ENCODE measurements at regions not wholly inside any gene's neighbourhood (a gene's known extent, or its start where the extent isn't known, plus 50 kb on each side); places are given as distances from the start of the nearest gene placed in this dataset.

GRCh38 chr18:51563396-51563795 is 365.9 kb upstream of the MEX3C start:
- TF ChIP-seq POLR2AphosphoS5 (IDR thresholded peaks at IDR 0.05; ENCODE audit: low read depth, low read length) (no peak), FOXP2 (optimal IDR thresholded peaks at IDR 0.05; ENCODE audit: borderline replicate concordance, extremely low read depth, extremely low read length, insufficient read depth) (no peak), TAF1 (IDR thresholded peaks at IDR 0.05; ENCODE audit: borderline replicate concordance, insufficient read depth, low read length) (no peak), SIN3A (IDR thresholded peaks at IDR 0.05; ENCODE audit: borderline replicate concordance, insufficient read depth, low read length) (no peak), REST (IDR thresholded peaks at IDR 0.05; ENCODE audit: insufficient read depth in 1 of 2, low read depth in 2 of 2, low read length in 2 of 2) (no peak)

- no peak for TF ChIP-seq SIN3A (IDR thresholded peaks at IDR 0.05; ENCODE audit: borderline replicate concordance, insufficient read depth, low read length)
- no peak for TF ChIP-seq TAF1 (IDR thresholded peaks at IDR 0.05; ENCODE audit: borderline replicate concordance, insufficient read depth, low read length)
- no peak for TF ChIP-seq POLR2AphosphoS5 (IDR thresholded peaks at IDR 0.05; ENCODE audit: low read depth, low read length)
- no peak for TF ChIP-seq REST (IDR thresholded peaks at IDR 0.05; ENCODE audit: insufficient read depth in 1 of 2, low read depth in 2 of 2, low read length in 2 of 2)
- TF ChIP-seq FOXP2 (optimal IDR thresholded peaks at IDR 0.05; ENCODE audit: borderline replicate concordance, extremely low read depth, extremely low read length, insufficient read depth): no peak
Measured at GRCh38 chr18:51568151-51568550, 370.7 kb upstream of the MEX3C start.

- TF ChIP-seq SIN3A (IDR thresholded peaks at IDR 0.05; ENCODE audit: borderline replicate concordance, insufficient read depth, low read length): no peak
- TF ChIP-seq REST (IDR thresholded peaks at IDR 0.05; ENCODE audit: insufficient read depth in 1 of 2, low read depth in 2 of 2, low read length in 2 of 2): no peak
- TF ChIP-seq FOXP2 (optimal IDR thresholded peaks at IDR 0.05; ENCODE audit: borderline replicate concordance, extremely low read depth, extremely low read length, insufficient read depth): no peak
- TF ChIP-seq TAF1 (IDR thresholded peaks at IDR 0.05; ENCODE audit: borderline replicate concordance, insufficient read depth, low read length): no peak
- no peak for TF ChIP-seq POLR2AphosphoS5 (IDR thresholded peaks at IDR 0.05; ENCODE audit: low read depth, low read length)
Measured at GRCh38 chr18:51569153-51569552, 371.7 kb upstream of the MEX3C start.

GRCh38 chr18:51569561-51569960 is 372.1 kb upstream of the MEX3C start:
- TF ChIP-seq SIN3A (IDR thresholded peaks at IDR 0.05; ENCODE audit: borderline replicate concordance, insufficient read depth, low read length): no peak
- no peak for TF ChIP-seq TAF1 (IDR thresholded peaks at IDR 0.05; ENCODE audit: borderline replicate concordance, insufficient read depth, low read length)
- no peak for TF ChIP-seq FOXP2 (optimal IDR thresholded peaks at IDR 0.05; ENCODE audit: borderline replicate concordance, extremely low read depth, extremely low read length, insufficient read depth)
- TF ChIP-seq REST (IDR thresholded peaks at IDR 0.05; ENCODE audit: insufficient read depth in 1 of 2, low read depth in 2 of 2, low read length in 2 of 2): no peak
- no peak for TF ChIP-seq POLR2AphosphoS5 (IDR thresholded peaks at IDR 0.05; ENCODE audit: low read depth, low read length)

- no peak for TF ChIP-seq SIN3A (IDR thresholded peaks at IDR 0.05; ENCODE audit: borderline replicate concordance, insufficient read depth, low read length)
- no peak for TF ChIP-seq POLR2AphosphoS5 (IDR thresholded peaks at IDR 0.05; ENCODE audit: low read depth, low read length)
- TF ChIP-seq REST (IDR thresholded peaks at IDR 0.05; ENCODE audit: insufficient read depth in 1 of 2, low read depth in 2 of 2, low read length in 2 of 2): no peak
- TF ChIP-seq TAF1 (IDR thresholded peaks at IDR 0.05; ENCODE audit: borderline replicate concordance, insufficient read depth, low read length): no peak
- no peak for TF ChIP-seq FOXP2 (optimal IDR thresholded peaks at IDR 0.05; ENCODE audit: borderline replicate concordance, extremely low read depth, extremely low read length, insufficient read depth)
Measured at GRCh38 chr18:51575171-51575570, 377.7 kb upstream of the MEX3C start.

Measured in PFSK-1 (cell line).